ENCODE measurements at regions not wholly inside any gene's neighbourhood (a gene's known extent, or its start where the extent isn't known, plus 50 kb on each side); places are given as distances from the start of the nearest gene placed in this dataset.
"Not testable (repeated sequence)": the region's sequence is repeated elsewhere in the genome, so short reads cannot be mapped to it uniquely, and the experiment has no call there.

DNA sequence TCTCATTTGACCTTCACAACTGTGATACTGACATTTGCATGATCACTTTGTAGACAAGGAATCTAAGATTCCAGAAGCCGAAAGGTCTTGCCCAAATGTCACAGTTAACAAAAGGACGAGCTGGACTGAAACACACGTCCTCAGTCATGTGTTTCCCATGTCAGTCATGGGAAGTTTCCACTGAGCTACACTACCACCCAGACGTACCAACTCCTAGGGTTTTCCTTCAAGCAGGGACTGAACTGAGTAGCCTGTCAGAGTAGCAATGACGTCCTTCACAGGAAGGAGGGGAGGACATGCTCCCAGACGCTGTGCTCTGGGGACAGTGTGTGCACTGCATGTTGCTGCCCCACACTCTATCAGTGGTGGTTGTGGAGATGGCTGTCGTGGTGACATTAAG lies 215.8 kb upstream of the SMLR1 start:
- no peak for DNase-seq

DNA sequence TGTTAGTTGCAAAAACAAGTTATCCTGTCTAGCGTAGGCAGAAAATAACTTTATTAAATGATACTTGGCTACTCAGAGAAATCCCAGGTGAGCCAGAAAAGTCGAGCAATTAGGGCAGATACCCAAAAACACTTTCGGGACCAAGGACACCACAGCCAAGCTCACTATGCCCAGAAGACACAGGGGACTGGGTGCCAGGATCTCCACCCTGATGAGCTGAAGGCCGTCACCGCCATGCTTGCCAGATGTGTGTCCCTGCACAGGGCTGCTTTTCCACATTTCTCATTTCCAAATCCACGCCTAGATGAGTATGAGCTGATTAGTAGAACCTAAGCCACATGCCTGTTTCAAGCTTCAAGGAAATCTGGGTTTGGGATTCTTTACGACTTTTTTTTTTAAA lies 214.0 kb upstream of the SMLR1 start:
- DNase-seq, result no peak

DNA sequence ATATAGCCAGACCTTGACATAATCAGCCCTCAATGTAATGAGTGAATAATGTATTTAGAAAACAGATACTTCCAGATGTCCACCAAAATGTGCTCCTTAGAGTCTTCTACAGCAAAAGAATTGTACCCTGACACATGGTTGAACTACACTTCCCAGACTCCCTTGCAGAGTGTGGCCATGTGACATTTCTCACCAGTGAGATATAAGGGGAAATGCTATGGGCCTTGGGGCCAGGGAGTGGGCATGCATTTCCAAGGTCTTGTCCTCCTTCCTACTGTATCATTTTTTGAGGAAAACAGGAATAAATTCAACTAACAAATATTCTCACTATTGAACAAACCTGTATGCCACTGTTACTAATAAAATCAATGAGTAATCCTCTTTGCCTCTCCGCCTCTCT lies 211.4 kb upstream of the SMLR1 start:
- no peak for DNase-seq

DNA sequence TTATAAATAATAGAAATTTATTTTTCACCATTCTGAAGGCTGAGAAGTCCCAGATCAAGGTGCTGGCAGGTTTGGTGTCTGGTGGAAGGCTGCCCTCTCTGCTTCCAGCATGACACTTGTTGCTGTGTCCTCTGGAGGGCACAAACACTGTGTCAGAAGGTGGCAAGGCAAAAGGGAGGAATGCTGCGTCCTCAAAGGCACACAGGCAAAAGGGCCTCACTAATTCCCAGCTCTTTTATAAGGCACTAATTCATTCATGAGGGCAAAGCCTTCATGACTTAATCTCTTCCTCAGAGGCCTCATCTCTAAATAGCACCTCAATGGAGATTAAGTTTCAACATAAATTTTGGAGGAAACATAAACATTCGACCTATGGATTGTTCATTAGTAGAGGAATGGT lies 209.5 kb upstream of the SMLR1 start:
- DNase-seq, result no peak

DNA sequence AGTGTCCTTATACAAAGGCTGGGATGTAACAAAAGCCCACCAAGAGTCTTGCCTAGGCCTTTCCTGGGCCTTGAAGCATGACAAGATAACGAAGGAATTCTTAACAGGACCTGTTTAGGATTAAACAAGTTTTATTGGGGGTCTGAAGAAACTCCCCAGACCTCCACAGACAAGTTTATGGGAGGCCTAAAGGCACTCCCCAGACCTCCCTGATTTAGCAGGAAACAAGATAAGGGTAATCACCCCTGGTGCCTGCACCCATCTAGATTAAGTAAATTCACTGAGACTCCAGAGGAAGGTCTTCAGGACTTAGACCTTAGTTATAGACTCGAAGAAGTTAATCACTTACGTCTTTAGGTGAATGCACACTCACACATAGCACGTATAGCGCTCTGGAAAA lies 208.4 kb upstream of the SMLR1 start:
- DNase-seq, result not testable (repeated sequence)

DNA sequence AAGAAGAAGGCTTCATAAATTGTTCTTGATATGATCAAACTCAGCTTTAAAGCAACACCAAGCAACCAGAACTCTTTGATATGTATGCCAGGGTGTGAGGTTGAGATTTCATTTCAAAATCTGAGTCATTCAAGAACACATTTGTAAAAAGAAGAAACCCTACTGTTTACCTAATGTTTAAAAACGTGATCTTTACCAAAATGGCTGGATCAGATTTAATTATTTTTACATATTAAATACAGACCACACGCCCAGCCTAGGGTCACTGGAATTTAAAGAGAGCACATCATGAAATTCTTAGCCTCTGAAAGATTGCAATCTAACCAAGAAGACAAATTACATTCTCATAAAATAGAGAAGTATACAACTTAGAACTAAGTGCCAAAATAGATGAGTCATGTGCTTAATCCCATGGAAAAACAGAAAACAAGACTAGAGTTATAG lies 206.8 kb upstream of the SMLR1 start:
- no peak for DNase-seq

DNA sequence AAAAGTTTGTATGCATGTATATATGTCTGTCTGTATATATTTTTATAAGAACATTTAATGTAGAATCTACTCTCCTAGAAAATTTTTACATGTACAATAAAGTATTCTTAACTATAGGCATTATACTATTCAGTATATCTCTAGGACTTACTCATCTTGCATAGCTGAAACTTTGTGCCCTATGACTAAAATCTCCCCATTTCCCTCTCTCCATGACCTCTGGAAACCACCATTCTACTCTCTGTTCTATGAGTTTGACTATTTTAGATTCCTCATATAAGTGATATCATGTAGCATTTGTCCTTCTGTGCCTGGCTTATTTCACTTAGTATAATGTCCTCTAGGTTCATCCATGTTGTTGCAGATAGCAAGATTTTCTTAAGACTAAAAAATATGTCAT lies 205.1 kb upstream of the SMLR1 start:
- no peak for DNase-seq

DNA sequence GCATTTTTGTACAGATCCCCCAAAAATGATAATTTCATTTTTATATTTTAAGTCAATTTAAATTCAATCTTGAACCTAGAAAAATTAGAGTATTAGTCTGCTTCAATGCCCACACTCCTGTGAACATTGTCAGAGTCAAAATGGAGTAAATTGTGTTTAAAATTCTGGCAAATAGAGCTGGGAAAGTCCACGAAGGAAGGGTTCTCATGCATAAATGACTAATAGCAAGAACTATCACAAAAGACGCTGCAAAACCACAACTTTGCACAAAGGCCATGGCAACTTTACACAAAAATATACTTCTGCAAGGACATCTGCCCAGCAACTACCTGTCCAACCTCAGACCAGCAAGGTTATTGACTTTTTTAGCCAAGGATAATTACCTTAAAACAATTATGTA lies 203.2 kb upstream of the SMLR1 start:
- no peak for DNase-seq

DNA sequence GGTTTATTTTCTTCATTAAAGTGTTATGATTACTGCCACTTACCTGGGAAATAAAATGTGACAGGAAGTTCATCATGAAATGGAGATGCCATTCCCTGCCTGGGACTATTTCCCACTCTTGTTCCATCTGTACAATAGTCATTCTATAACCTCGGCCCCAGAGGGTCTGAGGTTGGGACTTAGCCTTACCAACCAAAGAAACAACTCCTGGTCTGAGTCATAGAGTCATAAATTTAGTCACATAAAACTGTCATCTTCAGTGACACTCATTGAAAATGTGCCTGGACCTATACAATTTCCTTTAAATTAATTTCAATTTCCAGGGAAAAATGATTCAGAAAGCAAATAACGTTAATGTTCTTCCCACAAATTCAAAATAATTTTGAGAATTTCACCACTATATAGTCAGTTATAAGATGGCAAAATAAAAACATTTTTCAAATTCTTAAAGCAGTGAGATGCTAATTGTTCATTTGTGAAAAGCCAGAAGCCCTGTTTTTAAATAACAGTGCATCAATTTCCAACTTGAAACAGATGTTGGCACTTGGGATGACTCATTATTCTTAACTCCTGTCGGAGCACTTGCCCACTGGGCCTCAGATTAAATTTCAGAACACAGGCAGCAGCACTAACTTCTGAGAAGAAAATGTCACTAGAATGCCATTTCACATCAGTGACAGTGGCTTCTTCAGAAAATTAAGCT lies 201.2 kb upstream of the SMLR1 start:
- DNase-seq, result no peak

DNA sequence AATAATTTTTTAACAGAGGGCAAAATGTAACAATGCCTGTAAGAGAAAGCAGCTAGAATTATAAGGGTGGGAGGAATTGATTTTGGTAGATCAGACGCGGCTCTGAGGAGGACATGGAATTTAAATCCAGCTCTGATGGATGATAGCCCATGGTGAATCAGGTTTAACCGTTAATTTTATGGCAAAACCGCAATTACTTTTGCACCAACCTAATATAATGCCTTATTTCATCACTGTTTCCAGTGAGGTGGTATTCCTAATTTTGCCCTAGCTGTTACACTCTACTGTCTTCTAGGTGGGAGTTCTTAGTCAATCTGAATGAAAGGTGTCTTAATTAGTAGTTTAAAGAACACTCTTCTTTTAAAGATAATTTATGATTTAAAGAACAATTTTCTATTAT lies 198.3 kb upstream of the SMLR1 start:
- DNase-seq, result no peak

DNA sequence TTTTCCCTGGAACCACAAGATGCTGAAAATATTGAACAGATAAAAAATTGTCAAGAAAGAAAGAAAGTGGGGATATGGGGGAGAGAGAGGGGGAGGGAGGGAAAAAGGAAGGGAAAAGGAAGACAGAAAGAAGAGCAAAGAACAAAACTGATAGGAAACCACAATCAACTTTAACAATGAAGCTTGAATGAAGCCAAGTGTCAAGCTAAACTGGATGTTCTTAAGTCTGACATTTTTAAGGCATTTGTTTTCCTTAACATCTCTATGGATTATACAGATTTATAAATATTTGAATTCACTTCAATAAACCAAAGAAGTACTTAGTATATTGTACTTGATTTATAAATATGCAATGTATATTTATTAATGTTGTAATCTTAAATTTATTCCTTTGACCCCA lies 197.6 kb upstream of the SMLR1 start:
- DNase-seq, result no peak

DNA sequence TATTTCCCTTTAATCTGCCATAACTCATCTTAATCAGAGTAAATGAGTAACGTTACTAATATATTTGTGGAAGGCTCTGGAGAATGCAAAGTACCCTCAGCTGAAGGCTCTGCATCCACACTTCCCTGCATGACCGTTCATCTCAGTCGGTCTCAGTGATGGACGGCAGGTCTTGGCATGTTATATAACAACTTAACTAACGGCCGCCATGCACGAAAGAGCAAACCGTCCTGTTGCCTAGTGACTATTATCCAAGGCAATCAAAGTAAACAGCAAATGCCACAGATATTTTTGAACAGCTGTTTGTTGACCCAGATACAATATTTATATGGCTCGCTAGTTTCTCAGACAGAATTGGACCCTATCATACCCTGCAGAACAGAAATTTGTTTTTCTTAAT lies 194.9 kb upstream of the SMLR1 start:
- no peak for DNase-seq

DNA sequence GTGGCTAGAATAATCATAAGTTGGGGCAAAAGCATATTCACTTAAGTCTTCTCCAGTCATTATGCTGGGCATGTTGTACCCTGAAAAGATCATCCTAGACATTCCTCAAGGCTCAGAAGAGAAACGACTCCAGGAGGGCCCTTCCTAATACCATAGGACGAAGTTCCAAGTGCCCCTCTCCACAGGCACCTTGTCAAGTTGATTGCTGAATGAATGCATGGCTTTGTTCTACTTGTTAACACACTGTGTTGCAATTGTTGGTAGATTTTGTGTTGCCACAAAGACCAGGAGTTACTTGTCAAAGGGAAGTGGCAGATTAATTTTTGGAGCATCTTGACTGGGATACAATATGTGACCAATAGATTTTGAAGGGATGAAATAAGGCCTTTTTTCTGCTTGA lies 194.3 kb upstream of the SMLR1 start:
- no peak for DNase-seq

DNA sequence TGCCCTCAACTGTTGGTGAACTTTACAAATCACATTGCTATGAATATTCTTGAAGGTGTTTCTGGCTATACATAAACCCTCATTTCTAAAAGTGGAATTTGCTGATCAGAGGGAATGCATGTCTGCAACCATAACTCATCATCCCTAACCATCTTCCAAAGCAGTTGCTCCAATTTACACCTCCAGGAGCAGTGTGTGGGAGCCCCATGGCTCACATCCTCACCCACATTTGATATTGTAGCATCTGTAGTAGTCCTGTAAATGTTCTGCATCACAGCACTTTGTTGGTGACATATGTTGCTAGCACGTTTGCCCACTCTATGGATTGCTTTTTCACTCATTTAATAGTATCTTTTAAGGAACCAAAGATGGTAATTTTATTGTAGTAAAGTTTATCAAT lies 183.8 kb upstream of the SMLR1 start:
- no peak for DNase-seq

DNA sequence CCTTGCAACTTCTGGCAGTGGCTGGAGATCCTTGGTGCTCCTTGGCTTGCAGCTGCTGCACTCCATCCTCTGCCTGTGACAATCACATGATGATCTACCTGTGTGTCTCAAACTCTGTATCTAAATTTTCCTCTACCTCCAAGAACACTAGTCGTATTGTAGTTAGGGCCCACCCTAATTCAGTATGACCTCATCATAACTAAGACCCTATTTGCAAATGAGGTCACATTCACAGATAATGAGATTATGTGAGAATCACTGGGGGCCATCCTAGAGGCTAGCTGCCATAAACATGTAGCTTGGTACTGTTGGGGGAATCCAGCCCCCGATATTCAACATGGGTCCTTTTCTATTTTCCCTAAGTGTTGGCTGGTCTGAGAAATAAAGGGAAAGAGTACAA lies 183.0 kb upstream of the SMLR1 start:
- no peak for DNase-seq

DNA sequence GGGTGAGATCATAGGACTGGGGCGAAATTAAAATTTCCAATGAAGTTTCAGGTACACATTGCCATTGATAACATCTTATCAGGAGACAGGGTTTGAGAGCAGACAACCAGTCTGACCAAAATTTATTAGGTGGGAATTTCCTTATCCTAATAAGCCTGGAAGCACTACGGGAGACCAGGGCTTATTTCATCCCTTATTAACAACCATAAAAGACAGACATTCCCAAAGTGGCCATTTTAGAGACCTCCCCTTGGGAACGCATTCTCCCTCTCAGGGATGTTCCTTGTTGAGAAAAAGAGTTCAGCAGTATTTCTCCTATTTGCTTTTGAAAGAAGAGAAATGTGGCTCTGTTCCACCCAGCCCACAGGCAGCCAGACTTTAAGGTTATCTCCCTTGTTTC lies 182.4 kb upstream of the SMLR1 start:
- DNase-seq, result not testable (repeated sequence)

DNA sequence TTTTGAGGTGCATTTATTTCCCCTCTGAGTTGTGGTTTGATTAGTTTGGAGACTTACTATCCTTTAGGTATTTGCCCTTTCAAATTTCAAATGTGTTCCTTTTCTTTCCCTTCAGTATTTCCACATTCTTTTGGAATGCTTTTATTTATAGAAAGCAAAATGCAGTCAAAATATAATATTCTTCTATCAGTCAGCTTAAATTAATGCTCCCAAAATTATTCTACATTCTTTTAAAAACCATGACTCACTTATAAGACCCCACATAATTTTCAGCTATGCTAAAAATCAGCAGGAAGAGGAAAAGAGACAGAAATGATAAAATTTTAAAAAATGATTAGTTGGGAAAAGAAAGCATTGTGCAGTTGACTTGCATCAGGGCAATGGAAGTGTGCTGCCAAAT lies 180.0 kb upstream of the SMLR1 start:
- no peak for DNase-seq

DNA sequence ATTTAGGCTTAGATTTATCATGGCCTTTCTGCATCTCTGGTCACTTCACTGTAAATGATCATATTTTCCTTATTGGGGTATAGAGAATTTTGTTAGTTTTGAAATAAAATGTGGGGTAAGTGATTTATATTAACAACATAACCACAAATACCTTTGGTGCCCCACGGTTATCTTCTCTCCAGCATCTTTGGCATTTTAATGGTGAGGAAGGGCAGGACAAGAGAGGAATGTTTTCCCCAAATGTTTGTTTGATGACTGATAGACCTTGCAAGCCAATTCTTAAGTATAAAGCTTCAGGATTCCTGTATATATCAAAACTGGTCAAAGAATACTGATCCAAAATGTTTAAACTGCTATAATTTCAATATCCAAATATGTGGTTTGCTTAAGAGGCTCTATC lies 171.6 kb upstream of the SMLR1 start:
- no peak for DNase-seq

DNA sequence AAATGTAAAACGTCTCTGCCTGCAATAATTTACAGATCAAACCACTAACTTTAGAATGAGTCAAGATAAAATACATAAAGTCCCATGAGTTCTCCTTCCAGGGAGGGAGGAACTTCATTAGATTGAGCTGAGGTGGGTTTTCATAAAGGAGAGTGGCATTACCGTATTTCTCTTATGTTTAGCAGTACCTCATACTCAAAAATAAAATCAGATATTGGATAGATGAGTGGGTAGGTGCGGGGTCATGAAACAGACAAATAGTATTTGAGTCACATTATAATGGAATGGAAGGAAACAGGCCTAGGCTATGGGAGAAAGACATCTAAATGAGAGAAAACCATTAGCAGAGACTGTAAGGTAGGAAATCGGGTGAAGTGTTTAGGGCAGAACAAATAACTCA lies 166.1 kb upstream of the SMLR1 start:
- no peak for DNase-seq

DNA sequence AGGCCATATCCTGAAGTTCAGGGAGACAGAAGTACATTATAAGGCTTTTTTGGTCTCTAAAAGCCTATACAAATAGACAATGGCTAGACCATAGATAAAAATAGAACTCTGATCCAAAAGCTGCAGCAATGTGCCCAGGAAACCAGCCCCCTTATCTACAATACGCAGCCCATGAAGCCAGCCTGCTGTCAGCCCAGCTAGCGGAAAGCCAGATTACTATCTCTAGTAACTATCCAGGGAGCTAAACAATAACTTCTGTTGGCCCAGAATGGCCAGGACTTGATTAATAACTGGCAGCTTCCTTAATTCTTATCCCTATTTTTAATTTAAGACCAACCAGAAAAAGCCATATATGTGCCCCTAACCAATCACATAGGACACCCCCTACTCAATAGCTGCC lies 160.4 kb upstream of the SMLR1 start:
- DNase-seq, result no peak

DNA sequence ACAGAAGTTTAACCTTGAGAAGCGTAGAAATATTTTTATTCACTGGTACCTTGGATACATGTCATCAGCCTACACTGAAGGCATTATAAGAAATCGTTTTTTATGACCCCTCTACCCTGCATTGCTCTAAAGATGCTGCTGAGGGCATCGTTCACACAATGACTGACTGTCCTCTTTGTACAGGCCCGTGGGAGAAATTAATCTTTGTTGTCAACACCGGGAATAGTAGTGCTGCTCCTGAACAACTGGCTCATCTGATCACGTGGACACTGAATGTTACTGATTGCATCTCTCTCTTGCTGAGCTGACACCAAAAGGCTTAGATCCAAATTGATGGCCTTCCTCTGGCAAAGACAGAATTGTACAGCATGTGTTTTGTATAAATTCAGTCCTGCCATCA lies 157.1 kb upstream of the SMLR1 start:
- no peak for DNase-seq

DNA sequence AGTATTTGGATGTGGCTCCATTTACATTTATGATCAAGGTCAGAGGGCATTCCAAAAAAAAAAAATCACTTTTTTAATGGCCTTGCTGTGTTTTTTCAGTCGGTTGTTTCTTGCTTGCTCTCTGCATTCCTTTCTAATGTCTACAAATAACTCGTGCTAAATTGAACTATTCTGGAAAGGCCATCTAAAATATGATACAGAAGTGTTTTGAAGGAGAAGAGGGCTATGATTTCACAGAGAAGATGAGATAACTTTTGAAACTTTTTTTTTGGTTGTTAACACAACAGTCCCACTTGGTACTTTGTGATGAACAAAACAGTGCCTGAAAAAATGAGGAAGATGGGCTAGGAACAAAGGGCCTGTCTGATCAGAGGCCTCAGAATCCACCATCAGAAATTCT lies 156.1 kb upstream of the SMLR1 start:
- DNase-seq, result no peak

DNA sequence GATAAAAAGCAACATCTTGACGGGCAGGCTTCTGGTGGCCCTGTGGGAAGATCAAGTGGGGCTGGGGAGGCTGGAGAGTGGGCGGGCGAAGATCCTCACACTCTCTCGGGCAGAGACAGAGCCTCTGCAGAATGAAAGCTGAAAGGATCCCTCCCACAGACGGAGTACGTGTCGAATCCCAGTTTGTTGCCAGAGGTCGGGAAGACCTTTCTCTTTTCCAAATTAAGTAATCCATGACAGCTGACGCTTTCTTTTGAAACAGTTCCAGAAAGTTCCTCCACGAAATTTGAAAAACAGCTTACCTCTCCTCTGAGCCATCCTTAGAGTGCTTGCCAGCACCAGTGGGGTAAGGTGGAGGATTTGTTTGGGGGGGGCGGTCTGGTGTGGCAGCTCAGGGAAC lies 155.6 kb upstream of the SMLR1 start:
- no peak for DNase-seq

DNA sequence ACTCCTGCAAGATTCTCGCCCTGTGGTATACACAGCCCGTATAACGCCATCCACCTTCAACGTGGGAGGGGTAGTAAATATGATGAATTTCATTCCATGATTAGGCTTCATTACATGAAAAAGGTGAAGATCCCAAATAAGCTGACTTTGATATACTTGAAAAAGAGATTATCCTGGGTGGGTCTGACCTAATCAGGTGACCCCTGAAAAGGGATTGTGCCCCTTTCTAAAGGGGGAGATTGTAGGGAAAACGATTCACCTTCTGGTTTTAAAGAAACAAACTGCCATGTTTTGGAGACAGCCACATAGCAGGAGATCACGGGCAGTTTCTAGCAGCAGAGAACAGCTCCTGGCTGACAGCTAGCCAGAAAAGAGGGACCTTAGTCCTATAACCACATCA lies 155.1 kb upstream of the SMLR1 start:
- no peak for DNase-seq

DNA sequence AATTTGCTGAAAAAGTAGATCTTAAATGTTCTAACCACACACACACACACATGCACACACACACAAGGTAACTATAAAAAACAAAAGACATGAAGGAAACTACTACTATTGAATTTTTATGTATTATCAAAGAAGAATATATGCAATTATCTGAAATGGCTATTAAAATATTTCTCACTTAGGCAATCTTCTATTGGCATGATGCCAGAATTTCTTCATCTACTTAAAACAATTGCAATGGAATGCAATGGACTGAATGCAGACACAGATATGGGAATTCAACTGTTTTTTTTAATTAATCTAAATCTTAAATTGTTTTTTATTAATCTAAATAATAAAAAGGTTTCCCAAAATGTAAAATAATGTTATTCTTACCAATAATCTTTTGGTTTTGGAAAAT lies 152.6 kb upstream of the SMLR1 start:
- DNase-seq, result no peak

DNA sequence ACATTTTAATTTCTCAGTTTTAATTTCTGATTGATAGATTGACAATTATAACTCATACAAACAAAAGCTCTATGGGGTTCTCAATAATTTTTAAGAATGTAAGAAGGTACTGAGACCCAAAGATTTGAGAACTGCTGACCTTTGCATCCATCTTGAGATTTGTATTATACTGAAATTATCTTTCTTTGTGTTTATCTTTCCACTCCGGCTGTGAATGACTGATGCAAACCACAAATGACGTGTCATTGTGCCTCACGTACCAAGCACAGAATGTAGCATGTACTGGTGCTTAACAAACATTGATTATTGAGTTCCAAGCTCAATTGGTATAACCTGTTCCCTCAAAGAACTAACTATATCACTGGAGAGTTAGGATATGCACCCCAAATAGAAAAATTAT lies 152.1 kb upstream of the SMLR1 start:
- DNase-seq, result peak in 1 of 2 donors; percentile 9

All from activated CD4-positive, alpha-beta T cell treated with anti-CD3 and anti-CD28 coated beads for 4 hours (primary cell).